GM23248 (cell line): ENCODE measurements at regions not wholly inside any gene's neighbourhood (a gene's known extent, or its start where the extent isn't known, plus 50 kb on each side); places are given as distances from the start of the nearest gene placed in this dataset.

Experiments
- EZH2 ChIP-seq: fragments of 200-600 bp; sonication (generic); IDR thresholded peaks from 2 replicates; pipeline ENCODE4 v1.6.1; 2018; ENCODE audit warnings: antibody characterized with exemption, mild to moderate bottlenecking; ENCODE audit not compliant: insufficient read depth, poor library complexity, severe bottlenecking
- EZH2phosphoT487 ChIP-seq: fragments of 200-600 bp; sonication (generic); IDR thresholded peaks from 2 replicates; pipeline ENCODE4 v1.6.1; 2018; ENCODE audit warnings: antibody characterized with exemption, moderate library complexity, mild to moderate bottlenecking, low read depth; ENCODE audit not compliant: insufficient read depth

DNA sequence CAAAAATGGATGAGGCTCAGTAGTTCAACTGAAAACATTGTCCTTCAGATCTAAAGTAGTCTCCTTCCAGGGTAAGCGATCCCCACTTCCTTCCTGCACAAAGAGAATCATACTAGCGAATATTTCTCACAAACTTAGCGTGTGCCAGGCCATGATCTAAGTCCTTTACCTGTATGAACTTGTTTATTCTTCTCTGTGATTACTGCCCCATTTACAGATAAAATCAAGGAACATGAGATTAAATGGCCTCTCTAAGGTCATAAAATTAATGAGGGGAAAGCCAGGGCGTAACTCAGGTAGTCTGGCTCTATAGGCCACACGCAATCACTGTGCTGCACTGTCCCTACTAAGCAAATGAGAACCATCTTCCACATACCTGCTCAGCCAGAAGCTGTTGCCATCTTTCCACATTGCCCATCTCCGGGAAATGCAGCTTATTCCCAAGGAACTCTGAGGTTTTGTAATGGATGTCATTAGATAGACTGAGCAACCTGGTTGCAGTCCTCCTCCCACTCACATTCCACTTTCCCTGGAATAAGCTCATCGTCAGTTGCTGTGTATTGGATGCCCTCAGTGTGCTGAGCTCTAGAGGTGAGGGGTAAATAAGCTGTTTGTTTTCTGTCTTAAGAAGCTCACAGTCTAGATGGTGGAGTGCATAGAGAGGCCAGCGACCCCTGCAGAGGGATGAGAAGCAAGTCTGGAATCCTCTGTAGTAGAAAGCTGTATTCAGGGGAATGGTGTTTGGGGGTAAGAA is 146.3 kb downstream of the SNX19 start:
- TF ChIP-seq EZH2phosphoT487 = no peak
- no peak for TF ChIP-seq EZH2
